Left lung (tissue), 4 donors: ENCODE measurements at regions not wholly inside any gene's neighbourhood (a gene's known extent, or its start where the extent isn't known, plus 50 kb on each side); places are given as distances from the start of the nearest gene placed in this dataset.
A peak's percentile ranks its signal among the peaks of the same experiment; 100 is the strongest.

Experiments used
- ATAC-seq: fragments of 200-7000 bp; cut with Tn5 transposase; one replicate; pipeline ENCODE4 v1.9.1; 2020; ENCODE audit warnings: moderate library complexity
- DNase-seq, 4 donors: peaks; one replicate each; pipeline ENCODE4 v3.0.0-alpha.2; 2013 to 2020
- H3K27ac ChIP-seq, 2 donors: fragments of 200-600 bp; sonication (generic) in 1 of 2; one replicate each; pipeline versions ENCODE4 v1.5.0 to v1.8.0; 2020 to 2021
- H3K27me3 ChIP-seq, 2 donors: fragments of 200-600 bp; sonication (generic) in 1 of 2; one replicate each; pipeline versions ENCODE4 v1.5.0 to v1.8.0; 2020 to 2021
- H3K36me3 ChIP-seq, 2 donors: fragments of 200-600 bp; sonication (generic) in 1 of 2; one replicate each; pipeline versions ENCODE4 v1.5.0 to v1.8.0; 2020 to 2021
- H3K4me1 ChIP-seq, 2 donors: fragments of 200-600 bp; one replicate each; pipeline ENCODE4 v1.8.0; 2021
- H3K4me3 ChIP-seq, 2 donors: fragments of 200-600 bp; sonication (generic) in 1 of 2; one replicate each; pipeline versions ENCODE4 v1.5.0 to v1.8.0; 2020 to 2021; ENCODE audit warnings: mild to moderate bottlenecking in 1 of 2
- H3K9me3 ChIP-seq, 2 donors: fragments of 200-600 bp; sonication (generic) in 1 of 2; one replicate each; pipeline versions ENCODE4 v1.5.0 to v1.8.0; 2020 to 2021
- CTCF ChIP-seq, 2 donors: fragments of 200-600 bp; sonication (generic) in 1 of 2; IDR thresholded peaks; one replicate each; pipeline versions ENCODE4 v1.5.0 to v1.8.0; 2021; ENCODE audit warnings: antibody characterized with exemption in 2 of 2
- intact Hi-C, 2 donors: fragments of 100-400 bp; cut with DNase I; formaldehyde crosslinking; loops; one replicate each; pipeline versions ENCODE4 v1.11.2 to v1.14.2; 2022
- donor health status: DM: no; HTN: yes; CAD: no.
- donor health status: DM: no; HTN: no; CAD: no.

GRCh38 chr16:85188822-85189672 is 76.8 kb upstream of the CIBAR2 start:
- H3K36me3 ChIP-seq, result peaks cover 0 to 2% of the 10 kb centered on the region in 2 donors
- ATAC-seq (no peak), DNase-seq (peak in 1 of 4 donors; percentile 0)
- no peak overlapping the region for H3K4me3 ChIP-seq
- H3K4me1 ChIP-seq, result no peaks in the 10 kb centered on the region
- intact Hi-C loops, result no loop called here
- no peak for TF ChIP-seq CTCF (IDR thresholded peaks at IDR 0.05)
- H3K27ac ChIP-seq, result no peak overlapping the region
- peaks cover 4 to 19% of the 10 kb centered on the region in 2 donors for H3K9me3 ChIP-seq
- H3K27me3 ChIP-seq, result no peaks in the 10 kb centered on the region

- no peak for ATAC-seq
- H3K27ac ChIP-seq, result no peak overlapping the region
- intact Hi-C loops, result no loop called here
These were observed 78.3 kb upstream of the CIBAR2 start for GRCh38 chr16:85190572-85190971.

GRCh38 chr16:85191341-85191965 is 79.2 kb upstream of the CIBAR2 start:
- Histone ChIP-seq H3K36me3 (no peaks in the 10 kb centered on the region), H3K9me3 (peaks cover 0 to 5% of the 10 kb centered on the region in 2 donors), H3K27me3 (no peaks in the 10 kb centered on the region), H3K4me1 (peaks cover 0 to 3% of the 10 kb centered on the region in 2 donors), H3K4me3 (no peak overlapping the region), H3K27ac (no peak overlapping the region)
- ATAC-seq (no peak), DNase-seq (peak in 1 of 4 donors; percentile 59)
- intact Hi-C loops, result no loop called here
- no peak for TF ChIP-seq CTCF (IDR thresholded peaks at IDR 0.05)

More at GRCh38 chr16:85190572-85190971, 78.3 kb upstream of the CIBAR2 start:
- Histone ChIP-seq H3K36me3 (no peaks in the 10 kb centered on the region), H3K4me3 (no peak overlapping the region), H3K4me1 (no peaks in the 10 kb centered on the region), H3K27me3 (no peaks in the 10 kb centered on the region), H3K9me3 (peaks cover 0 to 5% of the 10 kb centered on the region in 2 donors)
- peak in 1 of 4 donors; percentile 53 for DNase-seq
- TF ChIP-seq CTCF (IDR thresholded peaks at IDR 0.05), result no peak

- no peaks in the 10 kb centered on the region for H3K36me3 ChIP-seq
- no peak for TF ChIP-seq CTCF (IDR thresholded peaks at IDR 0.05)
- H3K27ac ChIP-seq, result no peak overlapping the region
- DNase-seq (peak in 1 of 4 donors; percentile 51), ATAC-seq (no peak)
- H3K4me1 ChIP-seq, result peaks cover 0 to 10% of the 10 kb centered on the region in 2 donors
- H3K4me3 ChIP-seq, result no peak overlapping the region
- peaks cover 0 to 5% of the 10 kb centered on the region in 2 donors for H3K9me3 ChIP-seq
- intact Hi-C loops, result no loop called here
- H3K27me3 ChIP-seq, result no peaks in the 10 kb centered on the region
These were observed 80.2 kb upstream of the CIBAR2 start for GRCh38 chr16:85192238-85193114.
